Epithelial cell of esophagus (primary cell): ENCODE measurements at regions not wholly inside any gene's neighbourhood (a gene's known extent, or its start where the extent isn't known, plus 50 kb on each side); places are given as distances from the start of the nearest gene placed in this dataset.
A peak's percentile ranks its signal among the peaks of the same experiment; 100 is the strongest.

Experiments
- DNase-seq: peaks from one replicate; pipeline ENCODE4 v3.0.0; 2010; ENCODE audit warnings: low read depth
- H3K4me3 ChIP-seq: 2 replicates; pipeline ENCODE4 v1.5.1; 2011; ENCODE audit warnings: mild to moderate bottlenecking, low read length, control low read depth
- TF ChIP-seq, protein P1 (sequence below): IDR thresholded peaks from 2 replicates; pipeline ENCODE4 v1.5.1; 2011; ENCODE audit warnings: low read depth, mild to moderate bottlenecking, low read length, control low read depth, inconsistent platforms; ENCODE audit not compliant: insufficient read depth; ENCODE audit errors: missing control alignments

- H3K4me3 ChIP-seq: no peak overlapping the region
- TF ChIP-seq, protein P1, sequence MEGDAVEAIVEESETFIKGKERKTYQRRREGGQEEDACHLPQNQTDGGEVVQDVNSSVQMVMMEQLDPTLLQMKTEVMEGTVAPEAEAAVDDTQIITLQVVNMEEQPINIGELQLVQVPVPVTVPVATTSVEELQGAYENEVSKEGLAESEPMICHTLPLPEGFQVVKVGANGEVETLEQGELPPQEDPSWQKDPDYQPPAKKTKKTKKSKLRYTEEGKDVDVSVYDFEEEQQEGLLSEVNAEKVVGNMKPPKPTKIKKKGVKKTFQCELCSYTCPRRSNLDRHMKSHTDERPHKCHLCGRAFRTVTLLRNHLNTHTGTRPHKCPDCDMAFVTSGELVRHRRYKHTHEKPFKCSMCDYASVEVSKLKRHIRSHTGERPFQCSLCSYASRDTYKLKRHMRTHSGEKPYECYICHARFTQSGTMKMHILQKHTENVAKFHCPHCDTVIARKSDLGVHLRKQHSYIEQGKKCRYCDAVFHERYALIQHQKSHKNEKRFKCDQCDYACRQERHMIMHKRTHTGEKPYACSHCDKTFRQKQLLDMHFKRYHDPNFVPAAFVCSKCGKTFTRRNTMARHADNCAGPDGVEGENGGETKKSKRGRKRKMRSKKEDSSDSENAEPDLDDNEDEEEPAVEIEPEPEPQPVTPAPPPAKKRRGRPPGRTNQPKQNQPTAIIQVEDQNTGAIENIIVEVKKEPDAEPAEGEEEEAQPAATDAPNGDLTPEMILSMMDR: no peak
- peak; percentile 53 for DNase-seq
Observed at GRCh38 chr5:81904861-81905260, 67.0 kb upstream of the ATG10 start.

- TF ChIP-seq, protein P1: no peak
- no peak overlapping the region for H3K4me3 ChIP-seq
- no peak for DNase-seq
Observed at GRCh38 chr5:81904166-81904565, 67.7 kb upstream of the ATG10 start.

DNA sequence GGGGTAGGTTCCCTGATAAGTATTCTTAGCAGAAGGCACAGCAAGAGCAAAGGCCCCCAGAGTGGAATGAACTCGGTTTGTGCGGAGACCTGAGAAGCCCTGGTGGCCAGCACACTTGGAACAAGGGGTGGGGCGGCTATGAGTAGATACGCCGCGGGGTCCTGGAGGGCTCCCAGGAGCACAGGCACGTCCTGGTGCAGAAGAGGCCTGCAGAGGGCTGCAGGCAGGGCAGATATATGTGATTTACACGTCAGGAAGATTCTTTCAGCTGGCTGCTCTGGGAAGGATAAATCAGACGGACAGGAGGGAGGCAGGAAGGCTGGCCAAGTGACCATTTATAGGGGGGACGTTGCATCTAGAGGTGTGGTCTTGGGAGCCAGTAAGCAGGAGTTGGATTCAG is 70.2 kb upstream of the ATG10 start:
- TF ChIP-seq, protein P1: no peak
- no peak overlapping the region for H3K4me3 ChIP-seq
- DNase-seq: no peak

- no peak for DNase-seq
- TF ChIP-seq, protein P1: no peak
- H3K4me3 ChIP-seq: no peak overlapping the region
Observed at GRCh38 chr5:81899123-81899522, 72.7 kb upstream of the ATG10 start.

DNA sequence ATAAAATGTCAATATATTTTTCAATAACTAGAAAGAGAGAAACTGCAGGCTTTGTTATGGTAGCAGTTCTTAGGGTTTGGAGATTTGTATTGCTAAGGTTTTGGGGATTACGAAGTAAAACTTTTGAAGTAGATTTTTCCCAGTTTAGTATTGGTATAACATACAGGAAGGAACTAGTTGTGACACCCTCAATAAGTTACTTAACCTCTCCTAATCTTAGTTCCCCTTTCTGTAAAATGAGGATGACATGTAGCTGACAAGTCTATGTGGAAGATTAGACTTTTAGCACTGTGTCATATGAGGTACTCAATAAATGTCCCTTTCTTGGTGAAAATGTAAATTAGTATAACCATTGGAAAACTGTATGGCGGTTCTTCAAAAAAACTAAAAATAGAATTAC is 73.4 kb upstream of the ATG10 start:
- no peak overlapping the region for H3K4me3 ChIP-seq
- no peak for DNase-seq
- TF ChIP-seq, protein P1: no peak

GRCh38 chr5:81896764-81897163 is 75.1 kb upstream of the ATG10 start:
- TF ChIP-seq, protein P1: no peak
- no peak overlapping the region for H3K4me3 ChIP-seq
- DNase-seq: peak; percentile 7

DNA sequence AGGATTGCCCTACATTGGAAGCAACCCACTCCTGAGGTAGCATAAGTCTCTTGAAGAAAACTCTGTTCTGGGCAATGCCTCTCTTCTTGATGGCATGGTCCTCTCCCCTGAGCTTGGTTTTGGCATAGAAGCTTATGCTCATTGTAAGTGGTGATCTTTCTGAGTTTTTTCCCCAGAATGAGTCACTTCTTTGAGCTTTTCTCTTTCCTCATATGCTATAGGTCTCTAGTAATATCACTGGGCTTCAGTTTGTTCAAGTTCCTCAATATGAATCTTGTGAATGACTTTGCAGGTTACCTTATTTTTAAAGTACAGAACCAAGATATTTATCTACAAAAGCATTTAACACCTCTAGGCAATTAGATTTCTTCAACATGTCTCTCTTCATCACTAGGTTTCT is 76.5 kb upstream of the ATG10 start:
- DNase-seq: peak; percentile 11
- no peak overlapping the region for H3K4me3 ChIP-seq
- TF ChIP-seq, protein P1: no peak
